GM19468 (cell line): ENCODE measurements at regions not wholly inside any gene's neighbourhood (a gene's known extent, or its start where the extent isn't known, plus 50 kb on each side); places are given as distances from the start of the nearest gene placed in this dataset.

Experiments
- ATAC-seq: cut with Tn5 transposase; IDR thresholded peaks from one replicate; pipeline ENCODE4 v1.9.1; 2021; ENCODE audit warnings: mild to moderate bottlenecking, moderate library complexity, moderate number of reproducible peaks; ENCODE audit not compliant: unreplicated experiment; ENCODE audit errors: extremely low read depth

DNA sequence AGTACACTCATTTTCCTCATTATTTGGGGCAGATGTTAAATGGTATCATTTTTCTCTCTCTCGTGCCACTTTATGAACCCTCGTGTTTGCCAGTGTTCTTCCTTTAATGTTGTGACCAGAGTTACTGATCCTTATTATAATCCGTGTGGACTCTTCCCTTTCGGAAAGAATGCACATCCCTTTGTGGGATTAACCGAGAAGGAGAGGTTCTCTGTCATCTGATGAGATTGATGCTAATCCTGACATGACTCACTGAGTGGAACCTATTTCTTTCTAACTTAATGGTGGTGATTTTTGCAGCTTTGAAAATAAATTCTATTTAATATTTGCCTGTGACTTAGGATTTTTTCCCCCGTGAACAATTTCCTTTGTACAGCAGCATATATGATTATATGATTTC lies 300.0 kb upstream of the MAN1A1 start:
- no peak for ATAC-seq

DNA sequence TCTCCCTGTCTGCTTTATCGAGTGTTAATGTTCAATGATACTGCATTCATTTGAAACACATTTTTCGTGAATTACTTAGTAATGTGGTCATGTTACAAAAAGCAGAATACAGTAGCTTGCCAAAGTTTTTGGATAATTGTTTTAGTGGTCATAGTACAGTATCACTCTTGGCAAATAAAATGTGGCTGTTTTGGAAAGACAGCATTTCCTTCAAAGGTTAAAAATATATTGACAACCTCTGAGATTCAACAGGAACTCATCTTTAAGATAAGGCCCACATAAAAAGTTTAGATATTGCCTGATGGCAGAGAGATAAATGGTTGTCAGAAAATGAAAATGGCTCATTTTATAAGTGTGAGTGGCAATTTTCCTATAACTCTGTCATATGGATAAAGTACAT lies 297.7 kb upstream of the MAN1A1 start:
- ATAC-seq, result no peak

DNA sequence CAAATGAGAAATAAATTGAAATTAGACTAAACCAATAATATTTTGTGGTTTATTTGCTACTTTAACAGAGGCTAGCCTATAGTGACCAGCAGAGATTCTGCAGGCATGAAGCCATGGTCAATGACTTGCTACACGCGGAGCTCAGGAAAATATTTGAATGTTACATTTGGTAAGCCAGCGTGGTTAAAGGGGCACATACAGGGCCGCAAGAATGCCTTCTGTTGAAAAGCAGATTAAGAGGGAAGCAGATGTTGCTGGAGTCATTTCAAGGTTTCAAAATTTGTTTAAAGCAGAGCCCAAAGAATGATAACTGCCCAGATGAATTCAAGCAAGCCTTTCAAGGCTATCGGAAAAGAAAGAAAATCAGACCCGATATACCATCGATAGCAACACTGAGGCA lies 294.3 kb upstream of the MAN1A1 start:
- no peak for ATAC-seq

DNA sequence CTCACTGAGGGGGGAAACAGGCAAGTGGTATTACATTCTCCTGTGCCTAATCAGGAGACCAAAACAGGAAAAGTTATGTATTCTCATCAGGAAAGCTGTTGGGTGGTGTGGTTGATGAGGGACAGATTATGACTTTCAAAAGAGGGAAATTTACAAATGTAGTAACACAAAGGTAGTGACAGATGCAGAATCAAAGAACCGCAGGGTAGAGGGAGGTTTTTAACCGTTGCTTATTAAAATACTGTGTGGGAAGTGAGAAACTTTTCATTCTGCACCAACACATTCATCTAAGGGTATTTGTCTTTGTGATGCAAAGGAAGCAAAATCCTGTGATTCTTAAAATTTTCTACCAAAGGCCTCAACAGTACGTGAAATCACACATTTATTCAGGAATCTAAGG lies 288.2 kb upstream of the MAN1A1 start:
- no peak for ATAC-seq

DNA sequence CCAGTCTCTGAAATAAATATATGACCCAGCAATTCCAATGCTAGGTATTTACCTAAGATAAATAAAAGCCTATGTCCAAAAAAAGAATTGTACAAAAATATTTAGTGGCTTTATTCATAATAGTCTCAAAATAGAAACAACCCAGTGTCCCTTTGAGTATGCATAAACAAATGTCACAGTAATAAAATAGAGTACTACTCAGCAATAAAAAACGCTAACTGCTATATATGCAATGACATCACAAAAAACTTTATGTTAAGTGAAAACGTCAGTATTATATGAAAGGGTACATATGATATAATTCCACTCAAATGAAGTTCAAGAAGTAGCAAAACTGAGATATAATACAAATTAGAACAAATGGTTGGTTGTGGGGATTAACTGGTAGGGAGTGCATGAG lies 286.5 kb upstream of the MAN1A1 start:
- no peak for ATAC-seq

DNA sequence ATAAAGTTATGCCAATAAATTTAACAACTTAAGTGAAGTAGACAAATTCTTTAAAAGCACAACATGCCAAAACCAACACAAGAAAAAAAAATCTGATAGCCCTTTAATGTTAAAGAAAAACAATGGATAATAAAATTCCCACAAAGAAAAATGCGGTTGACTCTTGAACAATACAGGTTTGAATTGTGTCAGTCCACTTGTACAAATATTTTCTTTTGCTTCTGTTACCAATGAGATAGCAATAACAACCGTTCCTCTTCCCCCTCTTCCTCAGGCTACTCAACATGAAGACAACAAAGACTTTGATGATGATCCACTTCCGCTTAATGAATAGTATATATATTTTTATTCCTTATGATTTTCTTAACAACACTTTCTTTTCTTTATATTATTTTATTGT lies 283.9 kb upstream of the MAN1A1 start:
- no peak for ATAC-seq

DNA sequence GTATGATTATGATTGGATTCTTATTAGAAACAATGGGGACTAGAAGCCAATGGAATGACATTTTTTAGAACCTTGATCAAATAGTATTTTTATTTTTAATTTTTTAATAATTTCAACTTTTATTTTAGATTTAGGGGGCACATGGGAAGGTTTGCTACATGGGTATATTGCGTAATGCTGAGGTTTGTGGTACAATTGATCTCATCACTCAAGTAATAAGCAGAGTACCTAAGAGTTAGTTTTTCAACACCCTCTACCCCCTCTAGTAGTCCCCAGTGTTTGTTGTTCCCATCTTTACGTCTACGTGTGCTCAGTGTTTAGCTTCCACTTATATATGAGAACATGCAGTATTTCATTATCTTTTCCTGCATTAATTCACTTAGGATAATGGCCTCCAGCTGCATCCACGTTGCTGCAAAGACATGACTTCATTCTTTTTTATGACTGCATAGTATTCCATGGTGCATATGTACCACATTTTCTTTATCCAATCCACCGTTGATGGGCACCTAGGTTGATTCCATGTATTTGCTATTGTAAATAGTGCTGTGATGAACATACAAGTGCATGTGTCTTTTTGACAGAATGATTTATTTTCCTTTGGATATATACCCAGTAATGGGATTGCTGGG lies 281.1 kb upstream of the MAN1A1 start:
- no peak for ATAC-seq

DNA sequence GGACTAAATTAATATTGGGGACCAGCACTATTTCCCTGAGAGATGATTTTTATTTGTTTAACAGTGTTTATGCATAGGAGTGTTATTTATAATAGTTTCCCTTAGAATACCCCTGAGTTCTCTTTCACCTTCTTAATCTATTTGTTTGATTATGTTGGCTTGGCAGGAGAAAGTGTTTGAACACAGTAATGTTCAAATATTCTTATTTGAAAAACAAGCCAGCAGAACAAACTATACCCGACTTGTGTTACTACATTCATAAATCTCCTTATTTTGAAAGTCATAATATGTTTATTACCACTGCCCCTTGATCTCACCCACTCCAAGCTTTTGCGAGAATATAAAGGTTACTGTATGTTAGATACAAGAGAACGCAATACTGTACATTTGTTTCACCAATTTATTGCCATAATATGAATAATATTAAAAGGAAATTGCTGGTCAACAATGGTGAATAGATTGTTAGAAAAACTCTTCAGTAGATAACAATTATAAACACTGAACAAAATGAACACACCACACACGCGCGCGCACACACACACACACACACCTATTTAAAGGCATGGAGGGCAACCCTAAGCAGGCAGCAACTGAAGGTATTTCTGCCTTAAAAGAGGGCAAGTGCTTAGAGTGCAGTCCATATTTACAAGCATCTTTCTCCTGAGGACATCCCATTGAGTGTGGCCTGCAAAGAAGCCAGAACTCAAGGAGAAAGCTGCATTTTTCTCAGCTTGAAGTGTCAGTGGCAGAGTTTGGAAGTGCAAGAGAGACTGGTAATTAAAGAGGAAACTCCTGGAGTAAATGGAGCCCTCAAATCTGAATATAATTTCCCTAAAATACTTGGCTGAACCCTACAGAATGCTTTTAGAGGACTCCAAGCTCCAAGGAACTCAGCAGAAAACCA lies 279.4 kb upstream of the MAN1A1 start:
- no peak for ATAC-seq

DNA sequence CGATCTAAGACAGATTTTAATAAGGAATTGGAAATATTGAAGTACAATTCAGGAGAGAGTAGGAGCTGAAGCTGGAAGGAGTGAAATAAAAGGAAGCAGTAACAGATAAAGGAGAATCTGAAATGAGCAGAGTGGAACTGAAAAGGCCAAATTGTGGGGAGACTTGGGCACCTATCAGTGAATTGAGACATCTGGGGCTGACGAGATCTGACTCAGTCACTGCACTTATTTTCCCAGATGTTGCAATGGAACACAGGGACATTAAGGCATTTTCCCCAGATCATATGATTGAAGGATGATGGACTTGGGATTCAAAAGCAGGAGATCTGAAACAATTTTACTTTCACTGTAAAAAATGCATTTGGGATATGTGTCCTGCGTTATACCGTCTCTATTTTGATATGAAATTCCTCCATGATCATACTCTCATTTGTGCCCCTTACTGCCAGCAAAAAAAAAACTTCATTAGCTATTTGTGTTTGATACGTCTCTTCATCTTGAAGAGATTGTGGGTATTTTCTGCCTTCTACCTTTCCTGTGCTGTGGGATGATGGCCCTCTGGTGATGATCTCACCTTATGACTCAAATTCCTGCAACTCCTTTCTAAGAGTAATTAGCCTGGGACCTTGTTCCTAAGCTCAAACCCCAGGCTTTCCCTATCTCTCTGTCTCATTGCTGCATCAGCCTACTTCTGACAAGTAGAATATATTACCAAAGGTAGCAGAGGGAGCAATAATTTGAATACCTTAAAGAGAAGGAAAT lies 278.5 kb upstream of the MAN1A1 start:
- no peak for ATAC-seq

DNA sequence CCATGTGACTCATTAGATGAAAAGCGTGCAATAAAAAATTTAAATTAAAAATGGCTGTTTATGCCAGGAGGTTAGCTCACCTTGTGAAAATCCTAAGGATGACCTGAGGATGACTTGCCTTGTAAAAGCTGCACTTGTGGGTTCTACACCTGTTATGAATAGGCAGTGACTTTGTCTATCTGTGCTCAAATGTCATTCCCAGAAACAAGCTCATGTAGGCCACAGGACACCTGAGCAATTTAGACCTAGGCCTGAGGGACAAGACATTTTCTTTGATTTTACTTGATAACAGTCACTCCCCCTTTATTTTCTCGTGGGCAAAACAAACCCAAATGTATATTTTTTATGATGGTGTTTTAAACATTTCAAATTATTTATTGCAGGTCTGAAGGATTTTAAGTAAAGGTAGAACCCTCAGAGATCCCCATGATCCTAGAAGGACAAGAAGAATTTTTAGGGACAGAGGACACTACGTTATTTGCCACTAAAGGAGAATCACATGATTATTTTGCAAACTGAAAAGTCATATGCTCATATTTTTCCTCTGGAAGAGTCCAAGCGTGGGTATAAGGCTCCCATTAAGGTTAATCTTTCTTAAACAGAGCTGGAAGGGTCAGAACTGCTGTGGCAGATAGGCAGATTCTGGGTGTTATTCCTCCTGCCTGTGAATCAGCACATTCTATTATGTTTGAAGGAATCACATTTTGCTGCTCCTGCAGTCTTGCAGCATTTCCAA lies 277.5 kb upstream of the MAN1A1 start:
- ATAC-seq, result no peak

DNA sequence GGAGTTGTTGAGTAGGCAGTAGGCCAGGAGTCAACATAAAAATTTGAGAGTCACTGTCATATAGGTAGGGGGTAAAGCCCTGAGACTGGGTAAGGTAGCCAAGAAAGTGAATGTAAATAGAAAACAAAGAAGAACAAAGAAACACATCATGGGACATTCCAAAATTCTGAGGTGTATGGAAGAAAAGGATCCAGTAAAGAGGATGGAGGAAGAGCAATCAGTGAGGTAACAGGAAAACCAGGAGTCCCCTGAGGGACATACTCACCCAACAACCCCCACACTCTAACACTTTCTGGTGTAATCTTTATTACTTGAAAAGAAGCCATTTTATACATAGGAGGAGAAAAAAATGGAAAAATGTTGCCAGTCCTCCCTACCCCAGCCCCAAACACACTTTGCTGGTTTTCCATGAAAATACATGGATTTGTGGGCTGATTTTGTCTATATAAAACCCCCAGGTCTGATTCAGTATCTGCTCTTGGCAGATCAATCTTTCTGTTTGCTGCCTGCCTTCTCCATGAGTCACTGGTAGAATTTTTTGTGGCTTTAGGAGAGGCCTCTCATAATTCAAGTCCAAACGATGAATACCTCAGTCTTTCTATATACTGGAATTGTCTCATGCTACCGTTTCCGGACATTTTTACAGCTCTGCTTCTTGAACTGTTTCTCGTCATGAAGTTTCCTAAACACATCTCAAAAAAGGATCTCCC lies 271.4 kb upstream of the MAN1A1 start:
- ATAC-seq, result no peak

DNA sequence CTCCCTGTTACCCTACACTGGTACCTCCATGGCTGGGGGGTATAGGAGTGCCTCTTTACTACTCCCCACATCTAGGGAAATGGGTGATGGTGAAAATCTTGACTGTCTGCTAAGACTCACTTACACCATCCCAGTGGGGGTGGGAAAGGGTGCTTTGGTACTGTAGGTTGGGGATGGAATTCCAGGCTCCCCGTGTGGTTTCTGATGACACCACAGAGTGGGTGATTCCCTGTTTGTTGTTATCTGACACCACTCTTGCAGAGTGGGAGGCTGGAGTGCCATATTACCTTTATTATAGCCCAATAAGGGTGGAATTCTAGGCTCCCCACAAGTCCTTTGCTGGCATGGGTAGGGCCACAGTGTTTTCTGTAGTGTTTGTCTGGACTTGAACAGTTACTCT lies 264.6 kb upstream of the MAN1A1 start:
- no peak for ATAC-seq

DNA sequence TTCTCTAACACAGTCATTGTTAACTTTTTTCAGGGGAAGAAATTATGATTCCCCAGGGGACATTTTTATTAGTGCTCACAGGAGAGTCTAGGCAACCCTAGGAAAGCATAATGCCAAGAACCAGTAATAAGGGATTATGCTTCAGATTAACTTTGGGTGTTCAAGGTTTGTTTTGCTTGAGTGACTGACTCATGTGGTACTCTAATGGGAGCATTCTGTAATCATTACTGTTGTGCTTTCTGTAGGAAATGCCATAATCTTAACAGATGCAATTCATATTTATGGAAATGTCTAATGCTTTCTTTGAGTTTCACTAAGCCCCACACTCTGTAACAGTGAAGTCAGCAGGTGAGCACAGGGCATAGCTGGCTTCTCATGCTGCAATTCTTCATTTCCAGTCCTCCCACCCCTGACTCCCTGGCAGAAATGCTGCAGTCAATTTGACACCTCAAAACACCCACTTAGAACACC lies 263.4 kb upstream of the MAN1A1 start:
- no peak for ATAC-seq

DNA sequence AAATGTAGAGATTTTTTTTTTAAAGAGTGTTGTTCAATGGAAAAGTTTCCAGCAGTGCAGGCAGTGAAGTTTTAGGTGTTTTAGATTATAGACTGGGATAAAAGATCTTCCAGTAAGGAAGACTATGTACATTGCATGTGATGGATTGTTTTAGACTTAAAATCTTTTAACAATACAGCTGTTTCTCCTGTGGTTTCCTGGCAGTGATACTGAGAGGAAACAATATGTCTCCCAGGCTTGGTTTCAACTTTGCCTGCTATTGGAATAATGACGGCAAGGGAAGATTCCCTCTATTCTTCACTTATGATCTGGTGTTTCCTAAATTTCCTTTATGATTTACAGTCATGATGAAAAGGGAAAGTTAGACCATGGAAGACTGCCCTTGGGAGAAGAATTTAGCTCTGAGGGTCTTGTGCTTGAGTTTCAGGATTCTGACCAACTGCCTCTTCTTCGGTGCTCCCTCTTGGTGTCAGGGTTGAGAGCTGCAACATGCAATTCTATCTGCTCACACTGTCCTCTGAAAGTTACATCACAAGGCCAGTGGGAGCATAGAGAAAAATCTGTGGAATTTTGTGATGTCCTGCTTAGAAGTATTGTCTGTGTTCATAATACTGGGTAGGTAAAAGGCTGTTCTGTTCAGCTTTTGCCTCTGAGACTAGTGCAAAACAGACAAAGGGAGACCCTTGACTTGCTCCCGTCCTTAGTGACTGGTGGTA lies 262.8 kb upstream of the MAN1A1 start:
- ATAC-seq, result no peak

DNA sequence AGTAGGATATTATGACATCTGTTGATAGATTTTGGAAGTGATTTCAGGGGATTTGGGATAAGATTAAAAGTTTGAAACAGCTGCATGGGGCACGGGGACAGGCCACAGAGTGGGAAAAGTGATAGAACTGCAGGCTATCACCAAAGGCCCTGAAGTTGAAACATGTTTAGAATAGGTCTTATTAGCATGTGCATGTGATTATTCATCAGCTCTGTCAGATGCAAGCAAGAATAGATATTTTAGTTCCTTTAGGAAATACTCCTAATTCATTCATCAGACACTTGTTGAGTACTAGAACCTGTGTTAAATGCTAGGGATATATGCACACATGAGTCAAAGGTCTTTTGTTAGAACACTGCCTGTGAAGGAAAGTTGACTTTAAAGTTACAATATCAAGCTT lies 261.2 kb upstream of the MAN1A1 start:
- ATAC-seq, result no peak

DNA sequence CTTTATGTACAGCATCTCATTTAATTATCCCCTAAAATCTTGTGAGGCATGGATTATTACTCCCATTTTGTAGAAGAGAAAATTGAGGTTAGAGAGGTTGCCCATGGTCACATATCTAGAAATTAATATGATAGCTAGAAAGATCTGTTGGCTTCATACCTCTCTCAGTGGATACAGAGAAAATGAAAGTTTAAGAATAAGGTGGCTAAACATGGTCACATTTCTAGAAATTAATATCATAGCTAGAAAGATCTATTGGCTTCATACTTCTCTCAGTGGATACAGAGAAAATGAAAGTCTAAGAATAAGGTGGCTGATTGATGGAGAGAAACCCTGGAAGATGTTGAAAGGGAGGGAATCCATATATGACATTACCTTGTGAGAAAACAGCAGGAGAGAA lies 260.7 kb upstream of the MAN1A1 start:
- ATAC-seq, result no peak

DNA sequence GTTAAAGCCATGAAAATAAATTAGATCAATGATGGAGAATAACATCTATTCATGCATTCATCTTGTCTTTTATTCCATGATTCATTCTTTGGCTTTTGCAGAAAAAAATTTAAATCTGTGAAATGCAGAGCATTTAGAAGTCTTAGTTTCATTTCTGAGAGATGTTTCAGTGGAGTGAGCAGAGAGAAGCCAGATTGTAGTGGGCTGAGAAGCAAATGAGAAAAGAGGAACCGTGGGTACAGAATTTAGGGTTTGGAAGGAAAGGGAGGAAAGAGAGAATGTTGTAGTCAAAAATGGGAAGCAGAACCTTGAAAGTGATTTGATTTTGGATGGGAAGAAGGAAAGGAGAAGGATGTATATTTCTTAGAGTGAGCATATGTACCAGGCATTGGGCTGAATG lies 260.3 kb upstream of the MAN1A1 start:
- ATAC-seq, result no peak

DNA sequence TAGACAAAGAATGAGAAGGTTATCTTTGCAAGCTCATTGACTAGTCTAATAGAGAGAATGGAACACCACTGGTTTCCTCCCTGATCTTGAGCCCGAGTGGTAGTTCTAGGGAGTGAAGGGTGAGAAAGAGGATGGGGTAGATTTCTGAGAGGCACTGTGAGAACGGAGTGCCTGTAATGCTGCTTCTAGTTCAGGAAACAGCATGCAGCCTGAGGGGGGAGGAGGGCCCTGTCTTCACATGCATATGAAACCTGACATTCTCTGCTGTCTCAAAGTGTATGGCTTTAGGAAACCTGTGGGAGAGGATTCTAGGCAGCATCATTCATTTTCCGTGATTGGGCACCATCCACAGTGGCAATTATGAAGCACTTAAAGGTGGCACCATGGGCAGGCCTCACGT lies 259.4 kb upstream of the MAN1A1 start:
- ATAC-seq, result no peak

DNA sequence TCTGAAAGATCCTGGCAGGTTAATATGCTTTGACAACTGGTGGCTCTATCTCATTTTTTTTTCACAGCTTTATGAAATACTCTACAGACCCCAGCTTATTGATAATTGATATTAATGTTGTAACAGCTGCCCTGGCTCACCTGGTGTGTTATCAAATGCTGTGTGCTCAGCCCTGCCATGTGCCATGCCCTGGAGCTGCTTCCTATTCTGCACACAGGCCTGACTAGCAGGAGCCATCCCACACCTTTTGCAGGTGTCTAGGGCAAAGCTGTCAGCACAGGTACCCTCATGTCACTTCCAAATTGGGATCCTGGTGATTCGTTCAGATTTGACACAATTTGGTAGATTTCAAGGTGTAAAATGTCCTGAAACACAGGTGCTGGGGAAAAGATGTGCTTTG lies 254.6 kb upstream of the MAN1A1 start:
- no peak for ATAC-seq
